Stomach (tissue), 4 donors: ENCODE measurements at regions not wholly inside any gene's neighbourhood (a gene's known extent, or its start where the extent isn't known, plus 50 kb on each side); places are given as distances from the start of the nearest gene placed in this dataset.

Experiments used
- EP300 ChIP-seq: sonication (generic); formaldehyde crosslinking; IDR thresholded peaks from one replicate; pipeline ENCODE4 v1.6.1; 2017; ENCODE audit warnings: antibody characterized with exemption
- POLR2AphosphoS5 ChIP-seq, 3 donors: sonication (generic); formaldehyde crosslinking; IDR thresholded peaks; one replicate each; pipeline ENCODE4 v1.6.1; 2016; ENCODE audit warnings: antibody characterized with exemption in 3 of 3

GRCh38 chr1:56200442-56200841 is 378.9 kb downstream of the PLPP3 start:
- TF ChIP-seq EP300 (no peak), POLR2AphosphoS5 (IDR thresholded peaks at IDR 0.05) (no peak)
